ENCODE measurements at regions not wholly inside any gene's neighbourhood (a gene's known extent, or its start where the extent isn't known, plus 50 kb on each side); places are given as distances from the start of the nearest gene placed in this dataset.

DNA sequence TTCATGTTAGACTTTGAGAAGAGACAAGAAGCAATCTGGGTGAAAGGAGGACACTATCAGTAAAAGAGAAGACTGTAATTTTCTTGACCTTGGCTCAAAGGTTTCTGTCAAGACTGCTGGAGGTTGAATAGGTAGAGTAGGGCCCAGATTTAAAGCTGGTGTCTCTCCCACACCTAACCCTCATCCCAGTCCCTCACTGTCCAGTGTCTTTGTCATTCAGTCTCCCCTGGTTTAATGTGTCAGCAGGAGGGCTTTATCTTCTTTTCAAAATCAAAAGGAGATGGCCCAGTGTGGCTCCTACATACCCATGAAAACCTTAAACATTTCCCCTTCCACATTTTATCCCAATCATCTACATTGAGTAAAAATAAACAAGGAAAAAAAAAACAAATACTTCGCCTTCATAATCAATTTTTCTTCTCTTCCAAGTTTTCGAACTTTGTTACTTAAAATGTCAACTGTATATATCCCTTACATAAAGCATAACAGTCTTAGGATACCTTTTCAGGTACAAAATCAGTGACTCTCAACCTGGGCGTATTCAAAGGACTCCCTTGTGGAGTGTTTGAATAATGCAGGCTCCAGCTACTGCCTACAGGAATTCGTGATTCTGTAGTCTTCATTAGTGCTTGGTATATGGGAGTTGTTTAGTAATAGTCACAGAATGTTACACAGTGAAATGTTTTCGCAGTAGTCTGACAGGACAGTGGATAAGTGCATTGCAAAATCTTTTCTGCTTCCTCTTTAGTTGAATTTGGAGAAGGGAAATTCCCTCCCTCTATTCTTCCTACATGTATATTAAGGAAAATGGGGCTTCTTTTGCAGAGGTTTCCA lies 87.2 kb downstream of the FAT3 start:
- H3K27me3 Mint-ChIP-seq, result peaks cover 17% of the 10 kb centered on the region
- H3K4me3 Mint-ChIP-seq, result no peak overlapping the region
- no peaks in the 10 kb centered on the region for H3K4me1 Mint-ChIP-seq
- DNase-seq, result no peak
- H3K9me3 Mint-ChIP-seq, result no peaks in the 10 kb centered on the region
- H3K27ac Mint-ChIP-seq, result no peak overlapping the region
- no peak for ATAC-seq

DNA sequence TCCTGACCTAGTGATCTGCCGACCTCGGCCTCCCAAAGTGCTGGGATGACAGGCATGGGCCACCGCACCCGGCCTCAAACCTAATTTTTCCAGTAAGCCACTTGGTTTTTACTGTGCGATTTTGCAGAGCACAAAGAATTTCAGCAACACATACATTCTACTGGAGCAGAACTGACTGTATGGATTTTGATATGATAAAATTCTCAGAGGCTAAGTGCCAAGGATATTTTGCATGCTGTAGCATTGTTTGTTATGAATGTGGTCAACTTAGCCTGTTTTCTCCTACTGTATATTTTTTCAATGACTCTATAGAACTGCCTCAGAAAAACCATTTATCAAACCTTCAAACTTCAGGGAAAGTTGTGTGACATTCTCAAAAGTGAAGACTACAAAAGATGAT lies 89.2 kb downstream of the FAT3 start:
- DNase-seq, result no peak
- Mint-ChIP-seq H3K27ac (no peak overlapping the region), H3K27me3 (peaks cover 17% of the 10 kb centered on the region), H3K4me3 (no peak overlapping the region), H3K4me1 (no peaks in the 10 kb centered on the region), H3K9me3 (no peaks in the 10 kb centered on the region)
- no peak for ATAC-seq

- H3K9me3 Mint-ChIP-seq, result no peaks in the 10 kb centered on the region
- no peak overlapping the region for H3K4me3 Mint-ChIP-seq
- no peaks in the 10 kb centered on the region for H3K4me1 Mint-ChIP-seq
- no peak for ATAC-seq
- H3K27ac Mint-ChIP-seq, result no peak overlapping the region
- peaks cover 11% of the 10 kb centered on the region for H3K27me3 Mint-ChIP-seq
- DNase-seq, result no peak
Measured at GRCh38 chr11:92314499-92314898, 89.9 kb downstream of the FAT3 start.

- no peak overlapping the region for H3K4me3 Mint-ChIP-seq
- peaks cover 7% of the 10 kb centered on the region for H3K27me3 Mint-ChIP-seq
- no peaks in the 10 kb centered on the region for H3K9me3 Mint-ChIP-seq
- no peaks in the 10 kb centered on the region for H3K4me1 Mint-ChIP-seq
- no peak for DNase-seq
- no peak for ATAC-seq
- H3K27ac Mint-ChIP-seq, result no peak overlapping the region
Measured at GRCh38 chr11:92316106-92316809, 91.6 kb downstream of the FAT3 start.

DNA sequence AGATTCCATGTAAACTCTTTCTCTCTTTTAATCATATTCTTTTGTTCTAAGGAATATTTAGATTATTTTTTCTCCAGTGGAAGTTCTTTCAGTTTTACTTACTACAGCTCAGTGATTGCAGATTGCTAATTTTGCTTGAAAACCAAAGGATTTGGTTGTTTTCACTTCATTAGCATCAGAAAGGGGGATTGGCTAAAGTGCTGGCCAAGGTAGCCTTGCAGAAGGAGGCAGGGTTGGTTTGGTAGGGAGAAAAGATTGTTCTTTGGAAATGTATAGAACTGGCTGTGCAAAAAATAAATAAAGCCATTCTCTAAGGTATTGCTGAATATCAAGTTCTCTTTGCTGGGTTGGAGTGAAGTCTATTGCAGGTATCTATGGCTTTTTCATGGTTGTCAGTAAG lies 92.6 kb downstream of the FAT3 start:
- no peak overlapping the region for H3K4me3 Mint-ChIP-seq
- H3K9me3 Mint-ChIP-seq, result no peaks in the 10 kb centered on the region
- H3K27ac Mint-ChIP-seq, result no peak overlapping the region
- ATAC-seq, result no peak
- peaks cover under 1% of the 10 kb centered on the region for H3K27me3 Mint-ChIP-seq
- no peaks in the 10 kb centered on the region for H3K4me1 Mint-ChIP-seq
- DNase-seq, result no peak

DNA sequence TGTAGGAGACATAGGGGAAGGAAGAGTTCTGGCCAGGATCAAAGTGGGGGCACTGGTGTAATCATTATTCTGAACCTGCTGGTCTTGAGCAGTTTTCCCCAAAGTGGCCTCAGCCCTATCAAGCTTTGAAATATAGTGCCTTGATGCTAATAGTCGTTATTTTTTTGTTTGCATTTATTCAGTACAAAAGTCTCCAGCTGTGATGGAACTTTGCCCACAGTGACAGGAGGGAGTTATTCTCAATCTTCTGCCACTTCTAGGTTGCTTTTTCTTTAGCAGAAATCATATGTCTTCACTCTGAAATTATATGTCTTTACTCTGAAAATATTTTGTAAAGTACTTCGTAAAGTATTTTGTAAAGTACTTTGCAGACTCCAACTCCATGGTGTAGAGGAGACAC lies 93.1 kb downstream of the FAT3 start:
- no peak overlapping the region for H3K4me3 Mint-ChIP-seq

DNA sequence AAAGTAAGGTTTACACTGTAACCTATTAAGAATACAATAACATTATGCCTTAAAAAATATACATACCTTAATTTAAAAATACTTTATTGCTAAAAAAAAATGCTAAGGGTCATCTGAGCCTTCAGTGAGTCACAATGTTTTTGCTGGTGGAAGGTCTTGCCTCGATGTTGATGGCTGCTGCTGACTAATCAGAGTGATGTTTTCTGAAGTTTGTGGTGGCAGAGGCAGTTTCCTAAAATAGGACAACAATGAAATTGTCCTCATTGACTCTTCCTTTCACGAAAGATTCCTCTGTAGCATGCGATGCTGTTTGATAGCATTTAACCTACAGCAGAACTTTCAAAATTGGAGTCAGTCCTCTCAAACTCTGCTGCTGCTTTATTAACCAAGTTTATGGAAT lies 97.6 kb downstream of the FAT3 start:
- ATAC-seq (no peak), DNase-seq (no peak)
- H3K4me3 Mint-ChIP-seq, result no peak overlapping the region
- no peaks in the 10 kb centered on the region for H3K27me3 Mint-ChIP-seq
- H3K9me3 Mint-ChIP-seq, result peaks cover 0 to 4% of the 10 kb centered on the region in 2 donors
- no peak overlapping the region for H3K27ac Mint-ChIP-seq
- H3K4me1 Mint-ChIP-seq, result no peaks in the 10 kb centered on the region

More for the DNA sequence above, 93.1 kb downstream of the FAT3 start:
- DNase-seq (no peak), ATAC-seq (no peak)
- no peaks in the 10 kb centered on the region for H3K9me3 Mint-ChIP-seq
- H3K4me1 Mint-ChIP-seq, result no peaks in the 10 kb centered on the region
- H3K27ac Mint-ChIP-seq, result no peak overlapping the region
- no peaks in the 10 kb centered on the region for H3K27me3 Mint-ChIP-seq

DNA sequence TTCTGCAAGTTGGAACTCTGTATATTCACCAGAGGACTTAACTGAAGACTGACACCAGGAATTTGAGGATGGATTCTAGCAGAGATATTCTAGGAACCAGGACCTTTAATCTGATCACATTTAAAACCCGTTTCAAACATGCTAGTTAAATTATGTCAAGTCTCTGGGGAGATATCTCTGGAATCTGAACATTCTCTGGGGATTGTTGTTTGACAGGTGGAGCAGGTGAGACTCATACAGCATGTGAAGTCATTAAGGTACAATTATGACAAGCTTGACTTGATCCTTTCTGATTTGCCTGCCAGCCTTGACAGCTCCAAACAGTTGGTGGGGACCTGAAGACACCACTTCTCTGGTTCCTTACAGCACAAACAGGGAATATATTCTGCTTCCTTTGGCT lies 100.3 kb downstream of the FAT3 start:
- Mint-ChIP-seq H3K4me3 (no peak overlapping the region), H3K27me3 (no peaks in the 10 kb centered on the region), H3K4me1 (no peaks in the 10 kb centered on the region), H3K27ac (no peak overlapping the region), H3K9me3 (peaks cover 0 to 4% of the 10 kb centered on the region in 2 donors)
- DNase-seq (no peak), ATAC-seq (no peak)

DNA sequence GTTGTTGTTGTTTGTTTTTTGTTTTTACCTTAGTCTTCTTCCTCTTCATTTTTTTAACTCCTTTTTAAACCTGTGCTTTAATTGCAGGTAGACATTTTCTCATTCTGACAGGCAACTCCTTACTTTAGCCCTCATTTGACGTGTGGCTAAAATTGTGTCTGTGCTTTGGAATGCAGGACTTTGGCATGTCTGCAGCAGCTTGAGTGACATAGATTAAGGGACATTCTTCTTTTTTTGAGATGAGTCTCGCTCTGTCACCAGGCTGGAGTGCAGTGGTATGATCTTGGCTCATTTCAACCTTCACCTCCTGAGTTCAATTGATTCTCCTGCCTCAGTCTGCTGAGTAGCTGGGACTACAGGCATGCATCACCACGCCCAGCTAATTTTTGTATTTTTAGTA lies 100.8 kb downstream of the FAT3 start:
- DNase-seq (no peak), ATAC-seq (no peak)
- H3K27ac Mint-ChIP-seq, result no peak overlapping the region
- H3K4me1 Mint-ChIP-seq, result no peaks in the 10 kb centered on the region
- H3K27me3 Mint-ChIP-seq, result no peaks in the 10 kb centered on the region
- H3K9me3 Mint-ChIP-seq, result peaks cover 0 to 4% of the 10 kb centered on the region in 2 donors
- no peak overlapping the region for H3K4me3 Mint-ChIP-seq

GRCh38 chr11:92329137-92329536 lies 104.5 kb downstream of the FAT3 start:
- ATAC-seq (no peak), DNase-seq (no peak)
- H3K4me1 Mint-ChIP-seq, result no peaks in the 10 kb centered on the region
- no peak overlapping the region for H3K4me3 Mint-ChIP-seq
- no peak overlapping the region for H3K27ac Mint-ChIP-seq
- H3K27me3 Mint-ChIP-seq, result no peaks in the 10 kb centered on the region
- H3K9me3 Mint-ChIP-seq, result peaks cover 0 to 3% of the 10 kb centered on the region in 2 donors

GRCh38 chr11:92329646-92330045 lies 105.0 kb downstream of the FAT3 start:
- DNase-seq, result no peak
- H3K27me3 Mint-ChIP-seq, result no peaks in the 10 kb centered on the region
- no peak overlapping the region for H3K27ac Mint-ChIP-seq
- no peak overlapping the region for H3K4me3 Mint-ChIP-seq
- ATAC-seq, result no peak
- H3K4me1 Mint-ChIP-seq, result no peaks in the 10 kb centered on the region
- H3K9me3 Mint-ChIP-seq, result no peaks in the 10 kb centered on the region

DNA sequence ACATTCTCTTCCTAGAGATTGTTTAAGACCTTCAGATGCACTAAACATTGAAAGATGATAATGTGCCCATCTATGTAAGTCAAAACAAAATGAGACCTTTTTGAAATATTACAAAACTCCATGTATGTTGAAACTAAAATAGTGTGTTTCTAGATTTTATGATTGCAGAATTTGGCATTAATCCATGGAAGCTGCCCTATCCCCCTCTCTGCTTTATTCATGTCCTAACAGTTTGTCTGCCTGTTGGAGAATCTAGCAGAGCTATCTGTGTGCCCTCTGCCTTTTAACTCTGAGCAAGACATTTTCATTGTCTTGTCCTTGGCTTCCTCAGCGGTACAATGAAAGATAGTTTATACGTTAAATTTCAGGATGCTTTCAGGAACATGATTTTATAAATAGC lies 105.5 kb downstream of the FAT3 start:
- no peak overlapping the region for H3K27ac Mint-ChIP-seq
- DNase-seq (no peak), ATAC-seq (no peak)
- no peaks in the 10 kb centered on the region for H3K4me1 Mint-ChIP-seq
- no peak overlapping the region for H3K4me3 Mint-ChIP-seq
- H3K9me3 Mint-ChIP-seq, result no peaks in the 10 kb centered on the region
- no peaks in the 10 kb centered on the region for H3K27me3 Mint-ChIP-seq

DNA sequence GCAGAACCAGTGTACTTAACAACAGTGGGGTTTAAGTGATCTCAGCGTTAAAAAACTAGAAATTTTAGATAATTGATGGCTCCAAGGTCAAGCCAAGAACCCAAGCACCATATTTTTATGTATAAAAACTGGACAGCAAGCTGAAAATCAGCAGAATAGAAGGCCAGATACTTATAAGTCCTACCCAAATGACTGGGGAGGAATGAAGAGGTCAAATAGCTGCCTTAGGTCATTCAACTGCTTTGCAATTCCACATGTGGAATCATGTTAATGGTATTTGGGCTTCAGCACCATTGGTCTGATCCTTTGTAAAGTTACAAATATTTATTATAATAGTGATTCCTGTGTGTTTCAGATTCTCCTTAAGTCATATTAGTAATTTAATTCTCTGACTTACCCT lies 108.4 kb downstream of the FAT3 start:
- Mint-ChIP-seq H3K4me3 (no peak overlapping the region), H3K9me3 (peaks cover 0 to 4% of the 10 kb centered on the region in 2 donors), H3K27me3 (no peaks in the 10 kb centered on the region), H3K4me1 (no peaks in the 10 kb centered on the region), H3K27ac (peak overlapping the region in 1 of 2 donors; percentile 80)
- ATAC-seq (no peak), DNase-seq (no peak)

GRCh38 chr11:92340839-92341238 lies 116.2 kb downstream of the FAT3 start:
- DNase-seq (no peak), ATAC-seq (no peak)
- Mint-ChIP-seq H3K27me3 (no peaks in the 10 kb centered on the region), H3K4me3 (no peak overlapping the region), H3K9me3 (peaks cover 4 to 11% of the 10 kb centered on the region in 2 donors), H3K4me1 (no peaks in the 10 kb centered on the region), H3K27ac (no peak overlapping the region)

GRCh38 chr11:92342034-92342720 lies 117.6 kb downstream of the FAT3 start:
- H3K27me3 Mint-ChIP-seq, result no peaks in the 10 kb centered on the region
- no peak overlapping the region for H3K4me3 Mint-ChIP-seq
- ATAC-seq, result no peak
- no peak overlapping the region for H3K27ac Mint-ChIP-seq
- no peak for DNase-seq
- H3K4me1 Mint-ChIP-seq, result no peaks in the 10 kb centered on the region
- peaks cover 4 to 11% of the 10 kb centered on the region in 2 donors for H3K9me3 Mint-ChIP-seq

- Mint-ChIP-seq H3K4me1 (no peaks in the 10 kb centered on the region), H3K27ac (no peak overlapping the region), H3K4me3 (no peak overlapping the region), H3K9me3 (peaks cover 4 to 11% of the 10 kb centered on the region in 2 donors), H3K27me3 (no peaks in the 10 kb centered on the region)
- DNase-seq, result no peak
- ATAC-seq, result no peak
Measured at GRCh38 chr11:92342886-92343285, 118.3 kb downstream of the FAT3 start.
